Adrenal gland (tissue), 5 donors: ENCODE measurements at regions not wholly inside any gene's neighbourhood (a gene's known extent, or its start where the extent isn't known, plus 50 kb on each side); places are given as distances from the start of the nearest gene placed in this dataset.

Source experiments
- CTCF ChIP-seq, 6 experiments: fragments of 450-650 bp in 4 of 6; fragments of 200-600 bp in 2 of 6; sonication (generic) in 1 of 6; IDR thresholded peaks; 1 replicate in 5 of 6; 2 replicates in 1 of 6; pipeline versions ENCODE4 v1.5.1 to v1.8.0; 2016 to 2021; ENCODE audit warnings: antibody characterized with exemption in 6 of 6, mild to moderate bottlenecking in 2 of 6, moderate library complexity in 1 of 6
- POLR2A ChIP-seq, 2 donors: fragments of 450-650 bp; IDR thresholded peaks; one replicate each; pipeline ENCODE4 v1.6.1; 2017; ENCODE audit warnings: antibody characterized with exemption in 2 of 2, mild to moderate bottlenecking in 2 of 2, moderate library complexity in 1 of 2
- donor health status: DM: no; HTN: no; CAD: no.

- no peak for TF ChIP-seq CTCF (IDR thresholded peaks at IDR 0.05)
- TF ChIP-seq POLR2A (IDR thresholded peaks at IDR 0.05) = no peak
These were observed 613.8 kb downstream of the VRK1 start for GRCh38 chr14:97410667-97411620.
